Adrenal gland (tissue), 5 donors: ENCODE measurements at regions not wholly inside any gene's neighbourhood (a gene's known extent, or its start where the extent isn't known, plus 50 kb on each side); places are given as distances from the start of the nearest gene placed in this dataset.

Experiments used
- CTCF ChIP-seq, 6 experiments: fragments of 450-650 bp in 4 of 6; fragments of 200-600 bp in 2 of 6; sonication (generic) in 1 of 6; IDR thresholded peaks; 1 replicate in 5 of 6; 2 replicates in 1 of 6; pipeline versions ENCODE4 v1.5.1 to v1.8.0; 2016 to 2021; ENCODE audit warnings: antibody characterized with exemption in 6 of 6, mild to moderate bottlenecking in 2 of 6, moderate library complexity in 1 of 6
- POLR2A ChIP-seq, 2 donors: fragments of 450-650 bp; IDR thresholded peaks; one replicate each; pipeline ENCODE4 v1.6.1; 2017; ENCODE audit warnings: antibody characterized with exemption in 2 of 2, mild to moderate bottlenecking in 2 of 2, moderate library complexity in 1 of 2
- donor health status: DM: no; HTN: no; CAD: no.

GRCh38 chr18:78421392-78421791 lies 558.2 kb upstream of the SALL3 start:
- TF ChIP-seq CTCF (IDR thresholded peaks at IDR 0.05) (no peak), POLR2A (IDR thresholded peaks at IDR 0.05) (no peak)
